PFSK-1 (cell line): ENCODE measurements at regions not wholly inside any gene's neighbourhood (a gene's known extent, or its start where the extent isn't known, plus 50 kb on each side); places are given as distances from the start of the nearest gene placed in this dataset.

Source experiments
- POLR2AphosphoS5 ChIP-seq: IDR thresholded peaks from 2 replicates; pipeline ENCODE4 v1.6.1; 2012; ENCODE audit warnings: low read depth, mild to moderate bottlenecking, control low read depth, low read length, moderate library complexity
- SIN3A ChIP-seq: IDR thresholded peaks from 2 replicates; pipeline ENCODE4 v1.6.1; 2012; ENCODE audit warnings: mild to moderate bottlenecking, low read length, moderate library complexity, borderline replicate concordance; ENCODE audit not compliant: insufficient read depth
- TAF1 ChIP-seq: IDR thresholded peaks from 2 replicates; pipeline ENCODE4 v1.6.1; 2012; ENCODE audit warnings: low read length, control low read depth, borderline replicate concordance; ENCODE audit not compliant: insufficient read depth
- TF ChIP-seq, protein P1 (sequence below), 2 experiments: IDR thresholded peaks; 2 replicates each; pipeline versions ENCODE4 v1.6.1 to v1.8.0; 2011 to 2012; ENCODE audit warnings: low read depth in 2 of 2, low read length in 2 of 2, control low read depth in 1 of 2, inconsistent platforms in 1 of 2, mild to moderate bottlenecking in 1 of 2, moderate library complexity in 1 of 2; ENCODE audit not compliant: insufficient read depth in 1 of 2

- TF ChIP-seq, protein P1, sequence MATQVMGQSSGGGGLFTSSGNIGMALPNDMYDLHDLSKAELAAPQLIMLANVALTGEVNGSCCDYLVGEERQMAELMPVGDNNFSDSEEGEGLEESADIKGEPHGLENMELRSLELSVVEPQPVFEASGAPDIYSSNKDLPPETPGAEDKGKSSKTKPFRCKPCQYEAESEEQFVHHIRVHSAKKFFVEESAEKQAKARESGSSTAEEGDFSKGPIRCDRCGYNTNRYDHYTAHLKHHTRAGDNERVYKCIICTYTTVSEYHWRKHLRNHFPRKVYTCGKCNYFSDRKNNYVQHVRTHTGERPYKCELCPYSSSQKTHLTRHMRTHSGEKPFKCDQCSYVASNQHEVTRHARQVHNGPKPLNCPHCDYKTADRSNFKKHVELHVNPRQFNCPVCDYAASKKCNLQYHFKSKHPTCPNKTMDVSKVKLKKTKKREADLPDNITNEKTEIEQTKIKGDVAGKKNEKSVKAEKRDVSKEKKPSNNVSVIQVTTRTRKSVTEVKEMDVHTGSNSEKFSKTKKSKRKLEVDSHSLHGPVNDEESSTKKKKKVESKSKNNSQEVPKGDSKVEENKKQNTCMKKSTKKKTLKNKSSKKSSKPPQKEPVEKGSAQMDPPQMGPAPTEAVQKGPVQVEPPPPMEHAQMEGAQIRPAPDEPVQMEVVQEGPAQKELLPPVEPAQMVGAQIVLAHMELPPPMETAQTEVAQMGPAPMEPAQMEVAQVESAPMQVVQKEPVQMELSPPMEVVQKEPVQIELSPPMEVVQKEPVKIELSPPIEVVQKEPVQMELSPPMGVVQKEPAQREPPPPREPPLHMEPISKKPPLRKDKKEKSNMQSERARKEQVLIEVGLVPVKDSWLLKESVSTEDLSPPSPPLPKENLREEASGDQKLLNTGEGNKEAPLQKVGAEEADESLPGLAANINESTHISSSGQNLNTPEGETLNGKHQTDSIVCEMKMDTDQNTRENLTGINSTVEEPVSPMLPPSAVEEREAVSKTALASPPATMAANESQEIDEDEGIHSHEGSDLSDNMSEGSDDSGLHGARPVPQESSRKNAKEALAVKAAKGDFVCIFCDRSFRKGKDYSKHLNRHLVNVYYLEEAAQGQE (IDR thresholded peaks at IDR 0.05; ENCODE audit: insufficient read depth in 1 of 2, low read depth in 2 of 2, low read length in 2 of 2), result no peak
- TF ChIP-seq SIN3A (no peak), POLR2AphosphoS5 (no peak), TAF1 (no peak)
These were observed 1268.9 kb downstream of the BRD1 start for GRCh38 chr22:48558606-48559402.
